ENCODE measurements at regions not wholly inside any gene's neighbourhood (a gene's known extent, or its start where the extent isn't known, plus 50 kb on each side); places are given as distances from the start of the nearest gene placed in this dataset.

GRCh38 chr1:185492089-185492825 is 175.2 kb upstream of the IVNS1ABP start:
- no peak overlapping the region for H3K4me2 ChIP-seq (ENCODE audit: insufficient read depth, low read length)
- no peak for FAIRE-seq
- no peaks in the 10 kb centered on the region for H3K9me3 ChIP-seq (replicated peaks; ENCODE audit: control insufficient read depth, insufficient read depth, low read length)
- H3K79me2 ChIP-seq (ENCODE audit: control insufficient read depth, insufficient read depth, low read length): no peaks in the 10 kb centered on the region
- no peaks in the 10 kb centered on the region for H4K20me1 ChIP-seq (replicated peaks; ENCODE audit: control insufficient read depth, extremely low read depth, insufficient read depth, low read length)
- H3K4me3 ChIP-seq (replicated peaks in 1 of 3; ENCODE audit: insufficient read depth in 1 of 3, low read depth in 1 of 3, low read length in 3 of 3): no peak overlapping the region
- no peak overlapping the region for H2AFZ ChIP-seq (ENCODE audit: low read depth, low read length)
- POLR2A ChIA-PET: no interaction called here
- H3K9me1 ChIP-seq (replicated peaks; ENCODE audit: control insufficient read depth, extremely low read depth, insufficient read depth, low read length): no peaks in the 10 kb centered on the region
- dilution Hi-C loops (cut with MboI; ENCODE audit: extremely low pct_ligation_motif_present, low sequenced_read_pairs): no loop called here
- no peaks in the 10 kb centered on the region for H3K36me3 ChIP-seq (ENCODE audit: control insufficient read depth in 2 of 2, extremely low read depth in 1 of 2, insufficient read depth in 2 of 2, low read length in 2 of 2)
- BruUV-seq (replicated peaks): no TSS peak
- CTCF ChIA-PET: no interaction called here
- no peak for DNase-seq (ENCODE audit: low read depth, low spot score)
- intact Hi-C loops (cut with micrococcal nuclease): no loop called here
- no peaks in the 10 kb centered on the region for H3K27me3 ChIP-seq (ENCODE audit: control insufficient read depth in 2 of 2, insufficient read depth in 2 of 2, low read length in 2 of 2)
- H3K27ac ChIP-seq (ENCODE audit: insufficient read depth, low read depth, low read length): no peak overlapping the region
- H3K9ac ChIP-seq (replicated peaks; ENCODE audit: extremely low read depth, insufficient read depth, low read length): no peak overlapping the region
- no peak for TF ChIP-seq POLR2AphosphoS5 (IDR thresholded peaks at IDR 0.05; ENCODE audit: insufficient read depth, low read depth, low read length)
- no peak for TF ChIP-seq EZH2 (IDR thresholded peaks at IDR 0.05; ENCODE audit: borderline replicate concordance, low read depth, low read length, severe bottlenecking)
- no peak for TF ChIP-seq FOS (IDR thresholded peaks at IDR 0.05; ENCODE audit: borderline replicate concordance, insufficient read depth, low read length)
- no peak for TF ChIP-seq MYC (IDR thresholded peaks at IDR 0.05; ENCODE audit: low read depth, low read length)
- TF ChIP-seq, protein P1, sequence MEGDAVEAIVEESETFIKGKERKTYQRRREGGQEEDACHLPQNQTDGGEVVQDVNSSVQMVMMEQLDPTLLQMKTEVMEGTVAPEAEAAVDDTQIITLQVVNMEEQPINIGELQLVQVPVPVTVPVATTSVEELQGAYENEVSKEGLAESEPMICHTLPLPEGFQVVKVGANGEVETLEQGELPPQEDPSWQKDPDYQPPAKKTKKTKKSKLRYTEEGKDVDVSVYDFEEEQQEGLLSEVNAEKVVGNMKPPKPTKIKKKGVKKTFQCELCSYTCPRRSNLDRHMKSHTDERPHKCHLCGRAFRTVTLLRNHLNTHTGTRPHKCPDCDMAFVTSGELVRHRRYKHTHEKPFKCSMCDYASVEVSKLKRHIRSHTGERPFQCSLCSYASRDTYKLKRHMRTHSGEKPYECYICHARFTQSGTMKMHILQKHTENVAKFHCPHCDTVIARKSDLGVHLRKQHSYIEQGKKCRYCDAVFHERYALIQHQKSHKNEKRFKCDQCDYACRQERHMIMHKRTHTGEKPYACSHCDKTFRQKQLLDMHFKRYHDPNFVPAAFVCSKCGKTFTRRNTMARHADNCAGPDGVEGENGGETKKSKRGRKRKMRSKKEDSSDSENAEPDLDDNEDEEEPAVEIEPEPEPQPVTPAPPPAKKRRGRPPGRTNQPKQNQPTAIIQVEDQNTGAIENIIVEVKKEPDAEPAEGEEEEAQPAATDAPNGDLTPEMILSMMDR (IDR thresholded peaks at IDR 0.05; ENCODE audit: extremely low read depth in 1 of 2, insufficient read depth in 1 of 2, low read depth in 1 of 2, low read length in 2 of 2): no peak
- TF ChIP-seq POLR2A (IDR thresholded peaks at IDR 0.05; ENCODE audit: low read depth, low read length): no peak
- no peak for TF ChIP-seq JUN (IDR thresholded peaks at IDR 0.05; ENCODE audit: borderline replicate concordance, insufficient read depth, insufficient read length, low read depth)
- no peaks in the 10 kb centered on the region for H3K4me1 ChIP-seq (ENCODE audit: control insufficient read depth, extremely low read depth, insufficient read depth, low read length)

All from endothelial cell of umbilical vein (primary cell).